ENCODE measurements at regions not wholly inside any gene's neighbourhood (a gene's known extent, or its start where the extent isn't known, plus 50 kb on each side); places are given as distances from the start of the nearest gene placed in this dataset.

DNA sequence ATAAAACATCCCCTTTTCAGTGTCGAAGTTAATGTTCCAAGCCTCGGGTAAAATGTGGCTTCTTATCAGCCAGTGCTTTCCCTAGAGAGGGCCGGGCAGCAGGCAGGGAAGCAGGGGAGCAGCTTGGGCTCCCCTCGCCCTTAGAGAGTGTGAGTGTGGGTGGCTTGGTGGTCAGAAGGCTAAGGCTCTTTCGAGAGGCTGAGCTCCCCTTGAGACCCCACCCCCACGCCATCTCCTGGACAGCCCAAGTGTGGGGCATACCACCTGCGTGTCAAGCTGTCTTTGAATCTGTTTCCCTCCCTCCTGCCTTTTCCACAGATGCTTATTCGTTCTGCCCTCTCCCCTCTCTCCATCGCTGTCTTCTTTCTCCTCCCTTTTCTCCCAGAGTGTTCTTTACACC lies 95.1 kb upstream of the FOXP4 start:
- Histone ChIP-seq H3K27ac (no peak overlapping the region), H3K9me3 (no peaks in the 10 kb centered on the region), H3K36me3 (no peaks in the 10 kb centered on the region), H3K4me1 (peaks cover 7 to 15% (median 10%) of the 10 kb centered on the region in 3 donors), H3K4me3 (no peak overlapping the region), H3K27me3 (no peaks in the 10 kb centered on the region)
- TF ChIP-seq, protein P1, sequence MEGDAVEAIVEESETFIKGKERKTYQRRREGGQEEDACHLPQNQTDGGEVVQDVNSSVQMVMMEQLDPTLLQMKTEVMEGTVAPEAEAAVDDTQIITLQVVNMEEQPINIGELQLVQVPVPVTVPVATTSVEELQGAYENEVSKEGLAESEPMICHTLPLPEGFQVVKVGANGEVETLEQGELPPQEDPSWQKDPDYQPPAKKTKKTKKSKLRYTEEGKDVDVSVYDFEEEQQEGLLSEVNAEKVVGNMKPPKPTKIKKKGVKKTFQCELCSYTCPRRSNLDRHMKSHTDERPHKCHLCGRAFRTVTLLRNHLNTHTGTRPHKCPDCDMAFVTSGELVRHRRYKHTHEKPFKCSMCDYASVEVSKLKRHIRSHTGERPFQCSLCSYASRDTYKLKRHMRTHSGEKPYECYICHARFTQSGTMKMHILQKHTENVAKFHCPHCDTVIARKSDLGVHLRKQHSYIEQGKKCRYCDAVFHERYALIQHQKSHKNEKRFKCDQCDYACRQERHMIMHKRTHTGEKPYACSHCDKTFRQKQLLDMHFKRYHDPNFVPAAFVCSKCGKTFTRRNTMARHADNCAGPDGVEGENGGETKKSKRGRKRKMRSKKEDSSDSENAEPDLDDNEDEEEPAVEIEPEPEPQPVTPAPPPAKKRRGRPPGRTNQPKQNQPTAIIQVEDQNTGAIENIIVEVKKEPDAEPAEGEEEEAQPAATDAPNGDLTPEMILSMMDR (IDR thresholded peaks at IDR 0.05), result no peak
- intact Hi-C loops (cut with DNase I), result no loop called here
- no peak for FAIRE-seq
- ATAC-seq, result no peak
- no peak for DNase-seq
- 70 to 79% methylated on average over 9 of the region's 9 CpGs for WGBS, 2 donors

- no peak overlapping the region for H3K4me3 ChIP-seq
- no peaks in the 10 kb centered on the region for H3K36me3 ChIP-seq
- intact Hi-C loops (cut with DNase I), result no loop called here
- 83 to 84% methylated on average over 22 of the region's 22 CpGs for WGBS, 2 donors
- ATAC-seq (no peak), DNase-seq (no peak), FAIRE-seq (no peak)
- no peaks in the 10 kb centered on the region for H3K27me3 ChIP-seq
- TF ChIP-seq, protein P1 (IDR thresholded peaks at IDR 0.05), result no peak
- H3K9me3 ChIP-seq, result no peaks in the 10 kb centered on the region
- no peak overlapping the region for H3K27ac ChIP-seq
- peaks cover 7 to 19% (median 10%) of the 10 kb centered on the region in 3 donors for H3K4me1 ChIP-seq
Observed at GRCh38 chr6:41451515-41452163, 94.5 kb upstream of the FOXP4 start.

- H3K27me3 ChIP-seq, result no peaks in the 10 kb centered on the region
- no peaks in the 10 kb centered on the region for H3K9me3 ChIP-seq
- H3K27ac ChIP-seq, result no peak overlapping the region
- TF ChIP-seq, protein P1 (IDR thresholded peaks at IDR 0.05), result no peak
- intact Hi-C loops (cut with DNase I), result no loop called here
- no peaks in the 10 kb centered on the region for H3K36me3 ChIP-seq
- H3K4me1 ChIP-seq, result peaks cover 7 to 20% (median 10%) of the 10 kb centered on the region in 3 donors
- FAIRE-seq, result no peak
- 92% methylated on average over 4 of the region's 4 CpGs for WGBS, 2 donors
- DNase-seq, result no peak
- no peak overlapping the region for H3K4me3 ChIP-seq
- ATAC-seq, result no peak
Observed at GRCh38 chr6:41452763-41453162, 93.4 kb upstream of the FOXP4 start.

DNA sequence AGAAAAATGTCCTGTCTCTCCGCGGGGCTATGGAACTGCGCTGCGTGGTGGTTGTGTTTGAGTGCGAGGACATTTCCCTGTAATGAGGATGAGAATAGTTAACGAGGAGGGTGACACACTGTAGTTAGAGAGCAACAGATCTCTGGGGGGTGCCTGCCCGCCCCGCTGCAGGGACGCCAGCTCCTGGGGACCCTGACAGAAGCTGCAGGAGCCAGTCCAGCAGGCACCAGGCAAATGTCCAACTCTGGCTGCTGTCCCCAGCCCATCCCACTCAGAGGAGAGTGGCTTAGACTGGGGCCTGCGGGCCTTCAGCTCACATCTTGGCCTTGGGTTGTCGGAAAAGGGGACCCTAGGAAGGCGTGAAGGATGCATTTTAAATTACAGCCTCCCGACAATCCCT lies 92.9 kb upstream of the FOXP4 start:
- WGBS, 2 donors, result 90 to 92% methylated on average over 13 of the region's 13 CpGs
- Histone ChIP-seq H3K36me3 (no peaks in the 10 kb centered on the region), H3K27ac (no peak overlapping the region), H3K9me3 (no peaks in the 10 kb centered on the region), H3K4me1 (peaks cover 7 to 20% (median 10%) of the 10 kb centered on the region in 3 donors), H3K27me3 (no peaks in the 10 kb centered on the region), H3K4me3 (no peak overlapping the region)
- DNase-seq, result no peak
- TF ChIP-seq, protein P1 (IDR thresholded peaks at IDR 0.05), result no peak
- no peak for ATAC-seq
- no peak for FAIRE-seq
- intact Hi-C loops (cut with DNase I), result no loop called here

- TF ChIP-seq, protein P1 (IDR thresholded peaks at IDR 0.05), result no peak
- FAIRE-seq (no peak), DNase-seq (no peak), ATAC-seq (no peak)
- Histone ChIP-seq H3K36me3 (no peaks in the 10 kb centered on the region), H3K9me3 (no peaks in the 10 kb centered on the region), H3K4me3 (no peak overlapping the region), H3K27ac (no peak overlapping the region), H3K27me3 (no peaks in the 10 kb centered on the region), H3K4me1 (peaks cover 7 to 18% (median 8%) of the 10 kb centered on the region in 3 donors)
- intact Hi-C loops (cut with DNase I), result no loop called here
- WGBS, 2 donors, result 93 to 95% methylated on average over 9 of the region's 9 CpGs
Observed at GRCh38 chr6:41454189-41454789, 91.9 kb upstream of the FOXP4 start.

All from pancreas (tissue), 10 donors.